ENCODE measurements at regions not wholly inside any gene's neighbourhood (a gene's known extent, or its start where the extent isn't known, plus 50 kb on each side); places are given as distances from the start of the nearest gene placed in this dataset.

- no peak for DNase-seq
- CTCF ChIA-PET = interaction anchor here (0.7 to 1.0 kb wide), 2 partner anchors 54 to 128 kb away, joined by 3 to 5 read pairs; no protein-coding TSS in a partner anchor
- TF ChIP-seq CTCF (IDR thresholded peaks at IDR 0.05; ENCODE audit: unreplicated experiment) = no peak
- Mint-ChIP-seq H3K27me3 (ENCODE audit: unreplicated experiment) (no peaks in the 10 kb centered on the region), H3K4me1 (ENCODE audit: low read depth, unreplicated experiment) (no peaks in the 10 kb centered on the region), H3K36me3 (ENCODE audit: insufficient read depth, unreplicated experiment) (no peaks in the 10 kb centered on the region), H3K4me3 (ENCODE audit: low read depth, unreplicated experiment) (no peak overlapping the region), H3K9me3 (ENCODE audit: low read depth, unreplicated experiment) (no peaks in the 10 kb centered on the region), H3K27ac (ENCODE audit: unreplicated experiment) (no peak overlapping the region)
- intact Hi-C loops (cut with micrococcal nuclease; ENCODE audit: unreplicated experiment) = no loop called here
- BruUV-seq (replicated peaks) = no TSS peak
Measured at GRCh38 chr7:114309729-114310128, 104.9 kb upstream of the FOXP2 start.

DNA sequence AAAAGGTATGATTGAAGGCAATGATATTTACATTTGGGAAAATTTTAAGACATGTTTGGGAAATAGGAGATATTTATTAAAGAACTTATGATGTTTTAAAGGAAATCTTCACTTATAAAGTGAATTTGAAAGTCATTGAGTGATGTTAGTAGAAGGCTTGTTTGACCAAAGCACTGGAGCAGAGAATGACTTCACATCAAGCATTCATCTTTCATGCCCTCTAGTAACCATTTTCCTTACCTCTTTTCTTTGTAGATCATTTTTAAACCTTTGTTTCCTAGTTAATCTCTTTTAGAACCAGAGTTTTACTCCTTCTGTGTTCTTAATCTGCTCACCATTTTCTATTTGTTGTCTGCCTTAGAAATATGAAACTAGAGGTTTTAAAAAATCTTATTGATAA, 111.3 kb upstream of the FOXP2 start:
- no peak overlapping the region for H3K27ac Mint-ChIP-seq (ENCODE audit: unreplicated experiment)
- intact Hi-C loops (cut with micrococcal nuclease; ENCODE audit: unreplicated experiment) = no loop called here
- CTCF ChIA-PET = no interaction called here
- no peaks in the 10 kb centered on the region for H3K36me3 Mint-ChIP-seq (ENCODE audit: insufficient read depth, unreplicated experiment)
- no TSS peak for BruUV-seq (replicated peaks)
- H3K27me3 Mint-ChIP-seq (ENCODE audit: unreplicated experiment) = no peaks in the 10 kb centered on the region
- H3K4me1 Mint-ChIP-seq (ENCODE audit: low read depth, unreplicated experiment) = no peaks in the 10 kb centered on the region
- no peak overlapping the region for H3K4me3 Mint-ChIP-seq (ENCODE audit: low read depth, unreplicated experiment)
- H3K9me3 Mint-ChIP-seq (ENCODE audit: low read depth, unreplicated experiment) = no peaks in the 10 kb centered on the region
- no peak for TF ChIP-seq CTCF (IDR thresholded peaks at IDR 0.05; ENCODE audit: unreplicated experiment)
- no peak for DNase-seq

GRCh38 chr7:114302858-114303257, 111.8 kb upstream of the FOXP2 start:
- intact Hi-C loops (cut with micrococcal nuclease; ENCODE audit: unreplicated experiment) = no loop called here
- DNase-seq = no peak
- H3K4me3 Mint-ChIP-seq (ENCODE audit: low read depth, unreplicated experiment) = no peak overlapping the region

GRCh38 chr7:114298011-114298410, 116.6 kb upstream of the FOXP2 start:
- CTCF ChIA-PET = no interaction called here
- Mint-ChIP-seq H3K27me3 (ENCODE audit: unreplicated experiment) (no peaks in the 10 kb centered on the region), H3K4me3 (ENCODE audit: low read depth, unreplicated experiment) (no peak overlapping the region), H3K27ac (ENCODE audit: unreplicated experiment) (no peak overlapping the region), H3K36me3 (ENCODE audit: insufficient read depth, unreplicated experiment) (no peaks in the 10 kb centered on the region), H3K9me3 (ENCODE audit: low read depth, unreplicated experiment) (no peaks in the 10 kb centered on the region), H3K4me1 (ENCODE audit: low read depth, unreplicated experiment) (peaks cover 7% of the 10 kb centered on the region)
- TF ChIP-seq CTCF (IDR thresholded peaks at IDR 0.05; ENCODE audit: unreplicated experiment) = no peak
- DNase-seq = no peak
- intact Hi-C loops (cut with micrococcal nuclease; ENCODE audit: unreplicated experiment) = no loop called here
- no TSS peak for BruUV-seq (replicated peaks)

More at GRCh38 chr7:114302858-114303257, 111.8 kb upstream of the FOXP2 start:
- H3K36me3 Mint-ChIP-seq (ENCODE audit: insufficient read depth, unreplicated experiment) = no peaks in the 10 kb centered on the region
- no peak for TF ChIP-seq CTCF (IDR thresholded peaks at IDR 0.05; ENCODE audit: unreplicated experiment)
- H3K4me1 Mint-ChIP-seq (ENCODE audit: low read depth, unreplicated experiment) = no peaks in the 10 kb centered on the region
- CTCF ChIA-PET = no interaction called here
- no TSS peak for BruUV-seq (replicated peaks)
- no peaks in the 10 kb centered on the region for H3K9me3 Mint-ChIP-seq (ENCODE audit: low read depth, unreplicated experiment)
- H3K27ac Mint-ChIP-seq (ENCODE audit: unreplicated experiment) = no peak overlapping the region
- no peaks in the 10 kb centered on the region for H3K27me3 Mint-ChIP-seq (ENCODE audit: unreplicated experiment)

Data from Calu3 (cell line).